ENCODE measurements at regions not wholly inside any gene's neighbourhood (a gene's known extent, or its start where the extent isn't known, plus 50 kb on each side); places are given as distances from the start of the nearest gene placed in this dataset.

DNA sequence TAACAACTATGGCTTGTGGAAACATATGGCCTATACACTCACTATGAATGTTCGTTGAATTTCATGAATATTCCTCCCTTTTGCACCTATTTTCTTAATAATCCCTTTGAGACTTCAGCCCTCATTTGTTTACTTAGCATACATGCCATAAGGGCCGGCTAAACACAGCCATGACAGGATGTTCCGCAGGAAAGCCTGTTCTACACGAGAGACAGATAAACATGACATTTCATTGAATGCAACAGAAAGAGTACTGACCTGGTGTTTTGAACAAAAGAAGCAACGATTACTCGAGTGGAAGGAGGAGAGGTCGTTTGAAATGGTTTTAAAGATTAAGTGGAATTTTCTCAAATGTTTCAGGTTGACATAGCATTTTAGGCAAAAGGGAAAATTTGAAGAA, 459.5 kb upstream of the CXADR start:
- no peak overlapping the region for H3K4me3 ChIP-seq (ENCODE audit: low read depth, low read length)
- no peak for DNase-seq (ENCODE audit: low read depth)
- TF ChIP-seq, protein P1, sequence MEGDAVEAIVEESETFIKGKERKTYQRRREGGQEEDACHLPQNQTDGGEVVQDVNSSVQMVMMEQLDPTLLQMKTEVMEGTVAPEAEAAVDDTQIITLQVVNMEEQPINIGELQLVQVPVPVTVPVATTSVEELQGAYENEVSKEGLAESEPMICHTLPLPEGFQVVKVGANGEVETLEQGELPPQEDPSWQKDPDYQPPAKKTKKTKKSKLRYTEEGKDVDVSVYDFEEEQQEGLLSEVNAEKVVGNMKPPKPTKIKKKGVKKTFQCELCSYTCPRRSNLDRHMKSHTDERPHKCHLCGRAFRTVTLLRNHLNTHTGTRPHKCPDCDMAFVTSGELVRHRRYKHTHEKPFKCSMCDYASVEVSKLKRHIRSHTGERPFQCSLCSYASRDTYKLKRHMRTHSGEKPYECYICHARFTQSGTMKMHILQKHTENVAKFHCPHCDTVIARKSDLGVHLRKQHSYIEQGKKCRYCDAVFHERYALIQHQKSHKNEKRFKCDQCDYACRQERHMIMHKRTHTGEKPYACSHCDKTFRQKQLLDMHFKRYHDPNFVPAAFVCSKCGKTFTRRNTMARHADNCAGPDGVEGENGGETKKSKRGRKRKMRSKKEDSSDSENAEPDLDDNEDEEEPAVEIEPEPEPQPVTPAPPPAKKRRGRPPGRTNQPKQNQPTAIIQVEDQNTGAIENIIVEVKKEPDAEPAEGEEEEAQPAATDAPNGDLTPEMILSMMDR (IDR thresholded peaks at IDR 0.05; ENCODE audit: insufficient read depth, low read length) = no peak

DNA sequence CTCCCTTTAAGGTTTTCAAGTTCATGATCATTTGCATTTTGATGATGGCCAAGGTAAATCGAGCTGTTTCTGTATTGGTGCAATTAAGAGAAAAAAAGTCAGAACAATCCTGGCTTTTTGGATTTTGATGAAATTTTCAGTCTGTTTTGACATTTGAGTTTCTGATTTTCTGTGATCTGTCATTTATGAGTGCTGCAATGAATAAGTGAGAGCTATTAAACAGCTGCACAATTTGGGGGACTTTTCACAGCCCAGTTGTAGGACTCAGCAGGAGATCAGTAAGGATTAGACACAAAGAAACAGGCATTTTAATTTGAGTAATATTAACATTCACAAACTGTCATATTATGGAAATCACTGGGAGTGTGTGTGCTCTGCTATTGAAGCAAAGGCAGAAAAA, 452.9 kb upstream of the CXADR start:
- TF ChIP-seq, protein P1 (IDR thresholded peaks at IDR 0.05; ENCODE audit: insufficient read depth, low read length) = no peak
- no peak for DNase-seq (ENCODE audit: low read depth)
- no peak overlapping the region for H3K4me3 ChIP-seq (ENCODE audit: low read depth, low read length)

- no peak overlapping the region for H3K4me3 ChIP-seq (ENCODE audit: low read depth, low read length)
- no peak for DNase-seq (ENCODE audit: low read depth)
- TF ChIP-seq, protein P1 (IDR thresholded peaks at IDR 0.05; ENCODE audit: insufficient read depth, low read length) = no peak
These were observed 446.8 kb upstream of the CXADR start for GRCh38 chr21:17066006-17066405.

DNA sequence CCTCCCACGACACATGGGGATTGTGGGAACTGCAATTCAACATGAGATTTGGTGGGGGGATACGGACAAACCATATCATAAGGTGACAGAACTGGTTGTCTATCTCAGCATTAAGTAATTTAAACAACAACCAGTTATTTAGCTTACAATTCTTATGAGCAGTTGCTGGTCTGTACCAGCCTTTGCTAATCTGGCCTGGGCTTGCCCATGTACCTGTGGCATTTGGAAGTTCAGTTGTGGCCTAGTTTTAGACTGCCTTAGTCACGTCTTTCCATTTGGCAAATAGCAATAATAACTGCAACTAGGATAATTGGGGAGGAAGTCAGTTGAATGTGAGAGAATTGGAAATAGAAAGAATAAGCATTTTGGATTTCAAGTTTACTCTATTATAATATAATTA, 441.8 kb upstream of the CXADR start:
- TF ChIP-seq, protein P1 (IDR thresholded peaks at IDR 0.05; ENCODE audit: insufficient read depth, low read length) = no peak
- DNase-seq (ENCODE audit: low read depth) = no peak
- no peak overlapping the region for H3K4me3 ChIP-seq (ENCODE audit: low read depth, low read length)

- DNase-seq (ENCODE audit: low read depth) = no peak
- H3K4me3 ChIP-seq (ENCODE audit: low read depth, low read length) = no peak overlapping the region
- TF ChIP-seq, protein P1 (IDR thresholded peaks at IDR 0.05; ENCODE audit: insufficient read depth, low read length) = no peak
These were observed 431.6 kb upstream of the CXADR start for GRCh38 chr21:17081193-17081592.

DNA sequence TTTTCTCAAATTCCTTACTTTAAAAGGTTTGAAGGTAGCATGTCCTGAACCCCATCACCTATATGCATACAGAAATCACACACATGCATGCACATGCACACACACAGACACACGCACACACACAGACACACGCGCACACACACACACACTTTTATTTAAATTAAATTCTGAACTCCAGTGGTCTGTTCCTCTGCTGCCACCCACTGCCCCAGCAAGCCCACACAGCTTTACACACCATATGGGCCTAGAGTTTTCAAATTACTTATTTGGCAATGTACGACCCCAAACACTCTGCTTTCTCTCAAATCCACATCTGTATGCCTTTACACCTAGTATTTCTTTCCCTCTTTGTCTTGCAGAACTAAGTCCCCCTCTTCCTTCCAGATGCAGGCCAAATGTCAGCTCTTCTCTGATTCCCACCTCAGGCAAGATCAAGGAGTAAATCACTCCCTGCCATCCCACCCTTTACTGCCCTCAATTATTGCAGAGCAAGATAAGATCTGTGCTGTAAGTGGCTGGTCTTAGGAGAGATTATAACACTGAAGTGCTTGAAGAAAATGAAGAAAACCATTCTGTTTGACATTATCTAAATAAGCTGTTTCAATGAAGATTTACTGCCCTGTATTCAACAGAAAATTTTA, 429.9 kb upstream of the CXADR start:
- TF ChIP-seq, protein P1 (IDR thresholded peaks at IDR 0.05; ENCODE audit: insufficient read depth, low read length) = no peak
- DNase-seq (ENCODE audit: low read depth) = no peak
- H3K4me3 ChIP-seq (ENCODE audit: low read depth, low read length) = no peak overlapping the region

- H3K4me3 ChIP-seq (ENCODE audit: low read depth, low read length) = no peak overlapping the region
- TF ChIP-seq, protein P1 (IDR thresholded peaks at IDR 0.05; ENCODE audit: insufficient read depth, low read length) = no peak
- no peak for DNase-seq (ENCODE audit: low read depth)
These were observed 427.1 kb upstream of the CXADR start for GRCh38 chr21:17085707-17086106.
